GM06990 (cell line): ENCODE measurements at regions not wholly inside any gene's neighbourhood (a gene's known extent, or its start where the extent isn't known, plus 50 kb on each side); places are given as distances from the start of the nearest gene placed in this dataset.

Experiments used
- DNase-seq: peaks from one replicate; pipeline ENCODE4 v3.0.0-alpha.2; 2011; ENCODE audit not compliant: insufficient read length; ENCODE audit errors: extremely low read depth
- H3K27me3 ChIP-seq: replicated peaks from 2 replicates; pipeline ENCODE4 v1.6.0; 2011; ENCODE audit warnings: low read length; ENCODE audit not compliant: control insufficient read depth, insufficient read depth
- H3K36me3 ChIP-seq: 2 replicates; pipeline ENCODE4 v1.5.1; 2011; ENCODE audit warnings: low read length; ENCODE audit not compliant: control insufficient read depth, insufficient read depth
- H3K4me3 ChIP-seq: replicated peaks from 2 replicates; pipeline ENCODE4 v1.5.1; 2011; ENCODE audit warnings: low read depth, mild to moderate bottlenecking, control low read depth, low read length
- CTCF ChIP-seq: IDR thresholded peaks from 2 replicates; pipeline ENCODE4 v1.5.1; 2011; ENCODE audit warnings: low read length, control low read depth, mild to moderate bottlenecking, inconsistent platforms; ENCODE audit not compliant: insufficient read depth, poor library complexity, severe bottlenecking

DNA sequence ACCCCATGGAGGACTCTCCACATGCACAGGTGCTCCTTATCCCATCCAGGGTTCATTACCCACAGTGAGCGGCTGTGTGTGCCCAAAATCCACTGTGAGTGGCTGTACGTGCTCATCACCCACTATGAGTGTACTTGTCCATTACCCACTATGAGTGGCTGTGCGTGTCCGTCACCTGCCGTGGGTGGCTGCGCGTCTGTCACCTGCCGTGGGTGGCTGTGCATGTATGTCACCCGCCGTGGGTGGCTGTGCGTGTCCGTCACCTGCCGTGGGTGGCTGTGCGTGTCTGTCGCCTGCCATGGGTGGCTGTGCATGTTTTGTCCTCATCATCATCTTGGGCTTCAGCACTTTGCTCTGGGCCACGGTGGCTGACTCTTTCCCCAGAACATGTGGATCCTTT lies 78.6 kb upstream of the FN1 start:
- no peak for DNase-seq
- TF ChIP-seq CTCF = no peak
- Histone ChIP-seq H3K4me3 (no peak overlapping the region), H3K36me3 (no peaks in the 10 kb centered on the region), H3K27me3 (no peaks in the 10 kb centered on the region)

DNA sequence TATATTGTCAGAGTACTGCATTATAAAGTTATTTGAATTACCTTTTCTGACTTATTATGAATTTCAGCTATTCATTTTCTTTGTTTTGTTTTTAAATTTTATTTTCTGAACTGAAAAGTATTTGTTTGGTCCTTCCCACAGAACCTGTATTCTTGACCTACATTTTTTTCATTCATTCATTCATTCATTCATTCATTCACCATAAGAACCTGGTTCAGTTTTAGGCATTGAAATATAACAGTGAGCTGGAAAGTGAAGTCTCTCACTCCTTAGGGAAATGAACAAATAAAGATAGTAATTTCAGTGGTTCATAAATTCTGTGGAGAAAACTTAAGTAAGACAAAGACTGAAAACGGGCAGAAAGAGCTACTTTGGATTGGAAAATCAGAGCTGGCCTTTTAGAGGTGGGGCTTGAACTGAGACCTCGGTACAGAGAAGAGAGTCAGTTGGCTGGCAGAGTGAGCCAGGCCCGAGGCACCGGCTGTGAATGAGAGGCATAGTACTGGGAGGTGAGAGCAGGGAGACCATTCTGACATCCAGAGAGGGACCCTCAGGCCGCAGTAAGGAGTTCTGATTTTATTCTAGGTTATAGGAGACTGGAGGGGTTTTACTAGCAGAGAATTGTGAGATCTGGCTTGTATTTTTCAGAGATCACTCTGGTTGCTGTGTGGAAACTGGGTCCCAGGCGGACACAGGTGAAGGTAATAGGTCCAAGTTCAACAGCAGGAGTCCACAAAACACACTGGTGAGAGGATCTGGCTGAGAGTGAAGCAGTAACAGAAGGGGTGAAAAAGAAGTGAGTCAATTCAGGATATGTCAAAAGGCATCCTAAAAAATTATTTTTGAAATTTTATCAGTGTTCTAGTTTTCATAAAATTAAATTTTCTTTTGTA lies 75.8 kb upstream of the FN1 start:
- no peak overlapping the region for H3K4me3 ChIP-seq
- no peak for DNase-seq
- no peaks in the 10 kb centered on the region for H3K27me3 ChIP-seq
- TF ChIP-seq CTCF = no peak
- no peaks in the 10 kb centered on the region for H3K36me3 ChIP-seq

DNA sequence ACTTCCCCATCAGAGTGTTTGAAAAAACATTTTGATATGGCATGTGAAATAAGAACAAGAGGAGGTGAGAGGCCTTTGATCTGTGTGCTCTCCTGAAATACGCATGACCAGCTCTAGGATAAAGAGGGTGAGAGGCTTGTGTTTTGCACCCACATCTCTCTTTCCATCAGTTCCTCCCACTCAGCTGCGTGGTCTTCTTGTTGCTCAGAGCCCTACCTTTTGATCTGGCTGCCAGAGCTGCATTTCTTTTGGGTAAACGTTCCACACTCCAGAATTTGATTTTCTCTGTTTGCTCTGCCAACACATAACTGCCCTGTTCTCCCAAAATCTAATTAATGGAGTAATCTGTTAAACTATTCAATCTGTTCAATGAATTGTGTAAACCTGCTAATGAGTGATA lies 72.0 kb upstream of the FN1 start:
- DNase-seq = no peak
- Histone ChIP-seq H3K27me3 (no peaks in the 10 kb centered on the region), H3K36me3 (no peaks in the 10 kb centered on the region), H3K4me3 (no peak overlapping the region)
- TF ChIP-seq CTCF = no peak

- DNase-seq = no peak
- Histone ChIP-seq H3K36me3 (no peaks in the 10 kb centered on the region), H3K27me3 (no peaks in the 10 kb centered on the region), H3K4me3 (no peak overlapping the region)
- no peak for TF ChIP-seq CTCF
Measured at GRCh38 chr2:215507136-215507535, 71.3 kb upstream of the FN1 start.

- no peak for DNase-seq
- no peak for TF ChIP-seq CTCF
Measured at GRCh38 chr2:215506604-215506990, 70.7 kb upstream of the FN1 start.

More at GRCh38 chr2:215506604-215506990, 70.7 kb upstream of the FN1 start:
- Histone ChIP-seq H3K4me3 (no peak overlapping the region), H3K36me3 (no peaks in the 10 kb centered on the region), H3K27me3 (no peaks in the 10 kb centered on the region)
